ENCODE measurements at regions not wholly inside any gene's neighbourhood (a gene's known extent, or its start where the extent isn't known, plus 50 kb on each side); places are given as distances from the start of the nearest gene placed in this dataset.
"Not testable (repeated sequence)": the region's sequence is repeated elsewhere in the genome, so short reads cannot be mapped to it uniquely, and the experiment has no call there.

GRCh38 chr22:48431536-48432315 is 1395.9 kb downstream of the BRD1 start:
- no peak for DNase-seq

GRCh38 chr22:48431014-48431413 is 1396.7 kb downstream of the BRD1 start:
- no peak for DNase-seq

GRCh38 chr22:48429446-48430020 is 1398.1 kb downstream of the BRD1 start:
- DNase-seq, result no peak

- no peak for DNase-seq
Measured at GRCh38 chr22:48428631-48429371, 1398.9 kb downstream of the BRD1 start.

- no peak for DNase-seq
Measured at GRCh38 chr22:48427731-48428211, 1399.9 kb downstream of the BRD1 start.

GRCh38 chr22:48426466-48427380 is 1401.0 kb downstream of the BRD1 start:
- no peak for DNase-seq

GRCh38 chr22:48425641-48426040 is 1402.0 kb downstream of the BRD1 start:
- DNase-seq, result no peak

GRCh38 chr22:48425091-48425506 is 1402.6 kb downstream of the BRD1 start:
- no peak for DNase-seq

GRCh38 chr22:48424661-48425060 is 1403.0 kb downstream of the BRD1 start:
- no peak for DNase-seq

- no peak for DNase-seq
Measured at GRCh38 chr22:48424201-48424627, 1403.5 kb downstream of the BRD1 start.

- DNase-seq, result no peak
Measured at GRCh38 chr22:48423481-48423911, 1404.2 kb downstream of the BRD1 start.

- DNase-seq, result no peak
Measured at GRCh38 chr22:48422900-48423480, 1404.7 kb downstream of the BRD1 start.

GRCh38 chr22:48418831-48419230 is 1408.8 kb downstream of the BRD1 start:
- DNase-seq, result no peak

- no peak for DNase-seq
Measured at GRCh38 chr22:48417225-48418070, 1410.2 kb downstream of the BRD1 start.

- DNase-seq, result no peak
Measured at GRCh38 chr22:48416396-48417224, 1411.1 kb downstream of the BRD1 start.

- no peak for DNase-seq
Measured at GRCh38 chr22:48415520-48415919, 1412.2 kb downstream of the BRD1 start.

- DNase-seq, result no peak
Measured at GRCh38 chr22:48414651-48415050, 1413.0 kb downstream of the BRD1 start.

GRCh38 chr22:48412931-48413330 is 1414.7 kb downstream of the BRD1 start:
- DNase-seq, result not testable (repeated sequence)

GRCh38 chr22:48410536-48410935 is 1417.1 kb downstream of the BRD1 start:
- DNase-seq, result no peak

GRCh38 chr22:48407256-48407955 is 1420.3 kb downstream of the BRD1 start:
- DNase-seq, result no peak

Data from 8988T (cell line).